ENCODE measurements at regions not wholly inside any gene's neighbourhood (a gene's known extent, or its start where the extent isn't known, plus 50 kb on each side); places are given as distances from the start of the nearest gene placed in this dataset.
A peak's percentile ranks its signal among the peaks of the same experiment; 100 is the strongest.

- H3K27me3 ChIP-seq: no peaks in the 10 kb centered on the region
- no peak for DNase-seq
- no peaks in the 10 kb centered on the region for H3K36me3 ChIP-seq
- H3K9me3 ChIP-seq: no peaks in the 10 kb centered on the region
- H3K4me3 ChIP-seq: no peak overlapping the region
These were observed 159.4 kb downstream of the KLF5 start for GRCh38 chr13:73218181-73218580.

- no peak for DNase-seq
- Histone ChIP-seq H3K36me3 (no peaks in the 10 kb centered on the region), H3K27me3 (no peaks in the 10 kb centered on the region), H3K9me3 (no peaks in the 10 kb centered on the region), H3K4me3 (no peak overlapping the region)
These were observed 157.6 kb downstream of the KLF5 start for GRCh38 chr13:73216381-73216831.

GRCh38 chr13:73215823-73216222 lies 157.0 kb downstream of the KLF5 start:
- no peaks in the 10 kb centered on the region for H3K27me3 ChIP-seq
- no peaks in the 10 kb centered on the region for H3K9me3 ChIP-seq
- no peaks in the 10 kb centered on the region for H3K36me3 ChIP-seq
- DNase-seq: no peak
- H3K4me3 ChIP-seq: no peak overlapping the region

GRCh38 chr13:73212482-73212881 lies 153.7 kb downstream of the KLF5 start:
- H3K36me3 ChIP-seq: no peaks in the 10 kb centered on the region
- H3K27me3 ChIP-seq: no peaks in the 10 kb centered on the region
- no peak overlapping the region for H3K4me3 ChIP-seq
- H3K9me3 ChIP-seq: no peaks in the 10 kb centered on the region
- DNase-seq: no peak

- no peaks in the 10 kb centered on the region for H3K9me3 ChIP-seq
- H3K36me3 ChIP-seq: no peaks in the 10 kb centered on the region
- no peak overlapping the region for H3K4me3 ChIP-seq
- H3K27me3 ChIP-seq: no peaks in the 10 kb centered on the region
- DNase-seq: no peak
These were observed 151.5 kb downstream of the KLF5 start for GRCh38 chr13:73210218-73210883.

GRCh38 chr13:73204952-73205351 lies 146.1 kb downstream of the KLF5 start:
- Histone ChIP-seq H3K4me3 (no peak overlapping the region), H3K9me3 (no peaks in the 10 kb centered on the region), H3K27me3 (no peaks in the 10 kb centered on the region), H3K36me3 (no peaks in the 10 kb centered on the region)
- DNase-seq: no peak

GRCh38 chr13:73201626-73202025 lies 142.8 kb downstream of the KLF5 start:
- H3K36me3 ChIP-seq: no peaks in the 10 kb centered on the region

GRCh38 chr13:73198991-73199411 lies 140.2 kb downstream of the KLF5 start:
- no peaks in the 10 kb centered on the region for H3K27me3 ChIP-seq
- DNase-seq: no peak
- H3K9me3 ChIP-seq: no peaks in the 10 kb centered on the region
- no peak overlapping the region for H3K4me3 ChIP-seq
- no peaks in the 10 kb centered on the region for H3K36me3 ChIP-seq

More at GRCh38 chr13:73201626-73202025, 142.8 kb downstream of the KLF5 start:
- DNase-seq: no peak
- Histone ChIP-seq H3K9me3 (no peaks in the 10 kb centered on the region), H3K27me3 (no peaks in the 10 kb centered on the region), H3K4me3 (no peak overlapping the region)

GRCh38 chr13:73195091-73195490 lies 136.3 kb downstream of the KLF5 start:
- Histone ChIP-seq H3K4me3 (no peak overlapping the region), H3K36me3 (no peaks in the 10 kb centered on the region), H3K9me3 (no peaks in the 10 kb centered on the region), H3K27me3 (no peaks in the 10 kb centered on the region)
- no peak for DNase-seq

- H3K4me3 ChIP-seq: no peak overlapping the region
- DNase-seq: no peak
- H3K27me3 ChIP-seq: no peaks in the 10 kb centered on the region
- H3K36me3 ChIP-seq: no peaks in the 10 kb centered on the region
- no peaks in the 10 kb centered on the region for H3K9me3 ChIP-seq
These were observed 135.5 kb downstream of the KLF5 start for GRCh38 chr13:73194310-73194709.

- Histone ChIP-seq H3K36me3 (no peaks in the 10 kb centered on the region), H3K4me3 (no peak overlapping the region), H3K27me3 (no peaks in the 10 kb centered on the region), H3K9me3 (no peaks in the 10 kb centered on the region)
- no peak for DNase-seq
These were observed 134.7 kb downstream of the KLF5 start for GRCh38 chr13:73193554-73193953.

GRCh38 chr13:73190477-73190876 lies 131.7 kb downstream of the KLF5 start:
- peak; percentile 55 for DNase-seq
- Histone ChIP-seq H3K27me3 (no peaks in the 10 kb centered on the region), H3K36me3 (no peaks in the 10 kb centered on the region), H3K4me3 (no peak overlapping the region), H3K9me3 (no peaks in the 10 kb centered on the region)

- no peaks in the 10 kb centered on the region for H3K27me3 ChIP-seq
- DNase-seq: no peak
- no peaks in the 10 kb centered on the region for H3K36me3 ChIP-seq
- no peak overlapping the region for H3K4me3 ChIP-seq
- H3K9me3 ChIP-seq: no peaks in the 10 kb centered on the region
These were observed 131.0 kb downstream of the KLF5 start for GRCh38 chr13:73189776-73190175.

GRCh38 chr13:73189362-73189761 lies 130.6 kb downstream of the KLF5 start:
- Histone ChIP-seq H3K36me3 (no peaks in the 10 kb centered on the region), H3K9me3 (no peaks in the 10 kb centered on the region), H3K27me3 (no peaks in the 10 kb centered on the region), H3K4me3 (no peak overlapping the region)
- DNase-seq: no peak

- no peaks in the 10 kb centered on the region for H3K36me3 ChIP-seq
- DNase-seq: no peak
- no peaks in the 10 kb centered on the region for H3K27me3 ChIP-seq
- H3K4me3 ChIP-seq: no peak overlapping the region
- no peaks in the 10 kb centered on the region for H3K9me3 ChIP-seq
These were observed 128.3 kb downstream of the KLF5 start for GRCh38 chr13:73187106-73187505.

GRCh38 chr13:73179650-73180274 lies 121.0 kb downstream of the KLF5 start:
- Histone ChIP-seq H3K36me3 (no peaks in the 10 kb centered on the region), H3K4me3 (no peak overlapping the region), H3K27me3 (no peaks in the 10 kb centered on the region), H3K9me3 (no peaks in the 10 kb centered on the region)
- DNase-seq: no peak

- Histone ChIP-seq H3K27me3 (no peaks in the 10 kb centered on the region), H3K4me3 (no peak overlapping the region), H3K9me3 (no peaks in the 10 kb centered on the region), H3K36me3 (no peaks in the 10 kb centered on the region)
- DNase-seq: no peak
These were observed 119.2 kb downstream of the KLF5 start for GRCh38 chr13:73177916-73178565.

GRCh38 chr13:73177017-73177416 lies 118.2 kb downstream of the KLF5 start:
- Histone ChIP-seq H3K27me3 (no peaks in the 10 kb centered on the region), H3K9me3 (no peaks in the 10 kb centered on the region), H3K4me3 (no peak overlapping the region), H3K36me3 (no peaks in the 10 kb centered on the region)
- DNase-seq: no peak
